Dedifferentiated amniotic fluid mesenchymal stem cell (primary cell): ENCODE measurements at regions not wholly inside any gene's neighbourhood (a gene's known extent, or its start where the extent isn't known, plus 50 kb on each side); places are given as distances from the start of the nearest gene placed in this dataset.
"Not testable (repeated sequence)": the region's sequence is repeated elsewhere in the genome, so short reads cannot be mapped to it uniquely, and the experiment has no call there.

Experiments used
- DNase-seq: peaks from one replicate; pipeline ENCODE4 v3.0.0-alpha.2; 2016; ENCODE audit errors: extremely low spot score

GRCh38 chr6:137802408-137803182, 64.5 kb upstream of the TNFAIP3 start:
- DNase-seq = no peak

GRCh38 chr6:137804637-137805036, 62.4 kb upstream of the TNFAIP3 start:
- no peak for DNase-seq

- no peak for DNase-seq
These were observed 61.4 kb upstream of the TNFAIP3 start for GRCh38 chr6:137805622-137806021.

- no peak for DNase-seq
These were observed 60.0 kb upstream of the TNFAIP3 start for GRCh38 chr6:137806914-137807682.

- peak; percentile 49 for DNase-seq
These were observed 58.9 kb upstream of the TNFAIP3 start for GRCh38 chr6:137808191-137808590.

- DNase-seq = no peak
These were observed 58.2 kb upstream of the TNFAIP3 start for GRCh38 chr6:137808836-137809315.

- DNase-seq = not testable (repeated sequence)
These were observed 57.0 kb upstream of the TNFAIP3 start for GRCh38 chr6:137809895-137810553.

GRCh38 chr6:137810554-137811120, 56.4 kb upstream of the TNFAIP3 start:
- DNase-seq = no peak

- peak; percentile 43 for DNase-seq
These were observed 55.7 kb upstream of the TNFAIP3 start for GRCh38 chr6:137811121-137811915.

- DNase-seq = no peak
These were observed 55.0 kb upstream of the TNFAIP3 start for GRCh38 chr6:137811916-137812553.

GRCh38 chr6:137813308-137813970, 53.6 kb upstream of the TNFAIP3 start:
- DNase-seq = no peak

- not testable (repeated sequence) for DNase-seq
These were observed 53.0 kb upstream of the TNFAIP3 start for GRCh38 chr6:137814030-137814429.

- DNase-seq = no peak
These were observed 51.4 kb upstream of the TNFAIP3 start for GRCh38 chr6:137815692-137816091.

GRCh38 chr6:137816133-137816579, 50.9 kb upstream of the TNFAIP3 start:
- no peak for DNase-seq

- no peak for DNase-seq
These were observed 50.1 kb upstream of the TNFAIP3 start for GRCh38 chr6:137816688-137817618.
